SK-N-SH treated with all-trans-retinoic acid at 6 μM for 48 hours (cell line): ENCODE measurements at regions not wholly inside any gene's neighbourhood (a gene's known extent, or its start where the extent isn't known, plus 50 kb on each side); places are given as distances from the start of the nearest gene placed in this dataset.

Experiments
- CREB5 ChIP-seq: fragments of 250-450 bp; sonication (Bioruptor Pico); IDR thresholded peaks from 2 replicates; pipeline ENCODE4 v1.5.1; 2020; ENCODE audit warnings: low read depth, mild to moderate bottlenecking, moderate library complexity
- ESRRG ChIP-seq: fragments of 250-450 bp; sonication (Bioruptor Pico); IDR thresholded peaks from 2 replicates; pipeline ENCODE4 v1.6.1; 2021; ENCODE audit warnings: mild to moderate bottlenecking
- PATZ1 ChIP-seq: fragments of 250-450 bp; sonication (Bioruptor Pico); IDR thresholded peaks from 2 replicates; pipeline ENCODE4 v1.8.0; 2020; ENCODE audit warnings: mild to moderate bottlenecking, moderate library complexity, borderline replicate concordance
- RARB ChIP-seq: fragments of 250-450 bp; sonication (Bioruptor Pico); IDR thresholded peaks from 2 replicates; pipeline ENCODE4 v1.8.0; 2021; ENCODE audit warnings: mild to moderate bottlenecking, moderate library complexity
- SNAI2 ChIP-seq: fragments of 250-450 bp; sonication (Bioruptor Pico); IDR thresholded peaks from 2 replicates; pipeline ENCODE4 v1.5.0; 2020; ENCODE audit warnings: mild to moderate bottlenecking, moderate library complexity
- TOX ChIP-seq: fragments of 250-450 bp; sonication (Bioruptor Pico); IDR thresholded peaks from 2 replicates; pipeline ENCODE4 v1.8.0; 2021; ENCODE audit warnings: mild to moderate bottlenecking, moderate library complexity, borderline replicate concordance
- TSHZ2 ChIP-seq: fragments of 250-450 bp; sonication (Bioruptor Pico); IDR thresholded peaks from 2 replicates; pipeline ENCODE4 v1.5.0; 2020; ENCODE audit warnings: mild to moderate bottlenecking, moderate library complexity
- ZC3H10 ChIP-seq: fragments of 250-450 bp; sonication (Bioruptor Pico); IDR thresholded peaks from 2 replicates; pipeline ENCODE4 v1.5.1; 2021; ENCODE audit warnings: mild to moderate bottlenecking, moderate library complexity
- ZFP3 ChIP-seq: fragments of 250-450 bp; sonication (Bioruptor Pico); IDR thresholded peaks from 2 replicates; pipeline ENCODE4 v1.5.0; 2020; ENCODE audit warnings: mild to moderate bottlenecking, moderate library complexity
- ZFP30 ChIP-seq: fragments of 450-650 bp; formaldehyde crosslinking; IDR thresholded peaks from 2 replicates; pipeline ENCODE4 v1.5.0; 2022; ENCODE audit warnings: mild to moderate bottlenecking, moderate library complexity
- ZNF565 ChIP-seq: fragments of 450-650 bp; formaldehyde crosslinking; conservative IDR thresholded peaks from 2 replicates; pipeline ENCODE4 v1.5.0; 2020; ENCODE audit warnings: low read depth, mild to moderate bottlenecking, moderate library complexity
- ZNF70 ChIP-seq: fragments of 450-650 bp; formaldehyde crosslinking; IDR thresholded peaks from 2 replicates; pipeline ENCODE4 v1.5.0; 2020; ENCODE audit warnings: mild to moderate bottlenecking, moderate library complexity
- ZNF8 ChIP-seq: fragments of 450-650 bp; formaldehyde crosslinking; IDR thresholded peaks from 2 replicates; pipeline ENCODE4 v1.5.0; 2020; ENCODE audit warnings: mild to moderate bottlenecking, moderate library complexity

GRCh38 chr16:27638833-27639560 is 89.1 kb downstream of the KATNIP start:
- TF ChIP-seq CREB5 (CRISPR knock-in tag) (no peak), TOX (CRISPR knock-in tag) (no peak), ZFP30 (CRISPR knock-in tag) (no peak), SNAI2 (CRISPR knock-in tag) (no peak), ZNF565 (CRISPR knock-in tag) (no peak), ZNF8 (CRISPR knock-in tag) (no peak), PATZ1 (CRISPR knock-in tag) (no peak), RARB (no peak), ZFP3 (CRISPR knock-in tag) (no peak), ZNF70 (CRISPR knock-in tag) (no peak), ESRRG (CRISPR knock-in tag) (no peak), TSHZ2 (CRISPR knock-in tag) (no peak), ZC3H10 (CRISPR knock-in tag) (no peak)
